ENCODE measurements at regions not wholly inside any gene's neighbourhood (a gene's known extent, or its start where the extent isn't known, plus 50 kb on each side); places are given as distances from the start of the nearest gene placed in this dataset.

DNA sequence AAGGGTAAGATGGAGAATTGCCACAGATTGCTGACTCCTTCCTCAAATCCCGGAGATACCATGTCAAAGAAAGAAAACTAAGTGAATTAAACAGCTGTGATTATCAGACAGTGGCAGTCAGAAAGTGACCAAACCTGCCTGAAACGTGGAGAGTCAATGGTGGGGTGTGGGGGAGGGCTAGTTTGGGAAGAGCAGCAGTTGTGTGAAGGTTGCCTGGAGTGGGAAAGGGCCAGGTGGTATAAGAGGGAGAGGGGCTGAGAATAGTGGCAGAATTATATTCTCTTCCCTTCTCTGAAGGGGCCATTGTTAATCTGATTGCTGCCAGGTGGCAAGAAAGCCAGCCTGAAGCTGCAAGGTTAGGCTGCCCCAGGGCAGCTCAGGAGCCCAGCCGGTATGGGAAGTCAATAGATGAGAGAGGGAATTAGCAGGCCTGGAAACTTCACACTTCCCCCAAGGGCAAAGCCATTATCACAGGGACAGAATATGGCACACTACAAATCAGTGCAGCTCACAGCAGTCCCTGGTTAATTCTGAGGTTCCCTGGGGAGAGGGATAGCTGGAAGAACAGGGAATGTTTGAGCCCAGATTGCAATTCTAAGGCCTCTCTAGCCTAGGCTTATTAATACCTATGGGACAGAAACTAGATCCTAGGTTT, 83.9 kb upstream of the ITGB1 start:
- no peaks in the 10 kb centered on the region for H3K9me3 ChIP-seq (ENCODE audit: insufficient read depth, low read length)
- TF ChIP-seq, protein P1, sequence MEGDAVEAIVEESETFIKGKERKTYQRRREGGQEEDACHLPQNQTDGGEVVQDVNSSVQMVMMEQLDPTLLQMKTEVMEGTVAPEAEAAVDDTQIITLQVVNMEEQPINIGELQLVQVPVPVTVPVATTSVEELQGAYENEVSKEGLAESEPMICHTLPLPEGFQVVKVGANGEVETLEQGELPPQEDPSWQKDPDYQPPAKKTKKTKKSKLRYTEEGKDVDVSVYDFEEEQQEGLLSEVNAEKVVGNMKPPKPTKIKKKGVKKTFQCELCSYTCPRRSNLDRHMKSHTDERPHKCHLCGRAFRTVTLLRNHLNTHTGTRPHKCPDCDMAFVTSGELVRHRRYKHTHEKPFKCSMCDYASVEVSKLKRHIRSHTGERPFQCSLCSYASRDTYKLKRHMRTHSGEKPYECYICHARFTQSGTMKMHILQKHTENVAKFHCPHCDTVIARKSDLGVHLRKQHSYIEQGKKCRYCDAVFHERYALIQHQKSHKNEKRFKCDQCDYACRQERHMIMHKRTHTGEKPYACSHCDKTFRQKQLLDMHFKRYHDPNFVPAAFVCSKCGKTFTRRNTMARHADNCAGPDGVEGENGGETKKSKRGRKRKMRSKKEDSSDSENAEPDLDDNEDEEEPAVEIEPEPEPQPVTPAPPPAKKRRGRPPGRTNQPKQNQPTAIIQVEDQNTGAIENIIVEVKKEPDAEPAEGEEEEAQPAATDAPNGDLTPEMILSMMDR (IDR thresholded peaks at IDR 0.05; ENCODE audit: insufficient read depth, low read length, poor library complexity, severe bottlenecking) = no peak
- TF ChIP-seq EZH2phosphoT487 (conservative IDR thresholded peaks at IDR 0.05; ENCODE audit: low read length) = no peak

GRCh38 chr10:33040436-33040835, 82.4 kb upstream of the ITGB1 start:
- Histone ChIP-seq H3K36me3 (ENCODE audit: low read length) (no peaks in the 10 kb centered on the region), H3K27ac (ENCODE audit: low read depth, low read length) (no peak overlapping the region), H3K79me2 (ENCODE audit: insufficient read depth, low read length) (no peaks in the 10 kb centered on the region), H4K20me1 (ENCODE audit: low read depth, low read length) (no peaks in the 10 kb centered on the region), H3K9me2 (replicated peaks; ENCODE audit: insufficient read depth, low read length) (no peaks in the 10 kb centered on the region), H2AFZ (ENCODE audit: low read depth, low read length, severe bottlenecking) (no peak overlapping the region), H3K9me3 (ENCODE audit: insufficient read depth, low read length) (no peaks in the 10 kb centered on the region), H3K27me3 (ENCODE audit: low read length) (no peaks in the 10 kb centered on the region), H3F3A (ENCODE audit: insufficient read depth) (no peaks in the 10 kb centered on the region), H3K9ac (ENCODE audit: low read length) (no peak overlapping the region), H3K4me3 (ENCODE audit: insufficient read depth, low read length, poor library complexity, severe bottlenecking) (no peak overlapping the region), H3K4me2 (ENCODE audit: low read depth, low read length, poor library complexity, severe bottlenecking) (no peak overlapping the region)
- TF ChIP-seq, protein P1 (IDR thresholded peaks at IDR 0.05; ENCODE audit: insufficient read depth, low read length, poor library complexity, severe bottlenecking) = no peak
- no peak for TF ChIP-seq EZH2phosphoT487 (conservative IDR thresholded peaks at IDR 0.05; ENCODE audit: low read length)

More for the DNA sequence above, 83.9 kb upstream of the ITGB1 start:
- Histone ChIP-seq H3K36me3 (ENCODE audit: low read length) (no peaks in the 10 kb centered on the region), H3K4me2 (ENCODE audit: low read depth, low read length, poor library complexity, severe bottlenecking) (no peak overlapping the region), H4K20me1 (ENCODE audit: low read depth, low read length) (no peaks in the 10 kb centered on the region), H3K9me2 (replicated peaks; ENCODE audit: insufficient read depth, low read length) (no peaks in the 10 kb centered on the region), H3F3A (ENCODE audit: insufficient read depth) (no peaks in the 10 kb centered on the region), H3K9ac (ENCODE audit: low read length) (no peak overlapping the region), H3K27me3 (ENCODE audit: low read length) (no peaks in the 10 kb centered on the region), H3K79me2 (ENCODE audit: insufficient read depth, low read length) (no peaks in the 10 kb centered on the region), H3K4me3 (ENCODE audit: insufficient read depth, low read length, poor library complexity, severe bottlenecking) (no peak overlapping the region), H2AFZ (ENCODE audit: low read depth, low read length, severe bottlenecking) (no peak overlapping the region), H3K27ac (ENCODE audit: low read depth, low read length) (no peak overlapping the region)

GRCh38 chr10:33039181-33039580, 81.2 kb upstream of the ITGB1 start:
- no peak overlapping the region for H3K4me3 ChIP-seq (ENCODE audit: insufficient read depth, low read length, poor library complexity, severe bottlenecking)
- H3K9me3 ChIP-seq (ENCODE audit: insufficient read depth, low read length) = no peaks in the 10 kb centered on the region

More at GRCh38 chr10:33039181-33039580, 81.2 kb upstream of the ITGB1 start:
- no peaks in the 10 kb centered on the region for H3K36me3 ChIP-seq (ENCODE audit: low read length)
- TF ChIP-seq, protein P1 (IDR thresholded peaks at IDR 0.05; ENCODE audit: insufficient read depth, low read length, poor library complexity, severe bottlenecking) = no peak
- TF ChIP-seq EZH2phosphoT487 (conservative IDR thresholded peaks at IDR 0.05; ENCODE audit: low read length) = no peak
- no peaks in the 10 kb centered on the region for H4K20me1 ChIP-seq (ENCODE audit: low read depth, low read length)
- no peak overlapping the region for H2AFZ ChIP-seq (ENCODE audit: low read depth, low read length, severe bottlenecking)
- no peak overlapping the region for H3K4me2 ChIP-seq (ENCODE audit: low read depth, low read length, poor library complexity, severe bottlenecking)
- H3K9me2 ChIP-seq (replicated peaks; ENCODE audit: insufficient read depth, low read length) = no peaks in the 10 kb centered on the region
- H3K27me3 ChIP-seq (ENCODE audit: low read length) = no peaks in the 10 kb centered on the region
- H3F3A ChIP-seq (ENCODE audit: insufficient read depth) = no peaks in the 10 kb centered on the region
- H3K79me2 ChIP-seq (ENCODE audit: insufficient read depth, low read length) = no peaks in the 10 kb centered on the region
- no peak overlapping the region for H3K27ac ChIP-seq (ENCODE audit: low read depth, low read length)
- H3K9ac ChIP-seq (ENCODE audit: low read length) = no peak overlapping the region

Data from SU-DHL-6 (cell line).